ENCODE measurements at regions not wholly inside any gene's neighbourhood (a gene's known extent, or its start where the extent isn't known, plus 50 kb on each side); places are given as distances from the start of the nearest gene placed in this dataset.
A peak's percentile ranks its signal among the peaks of the same experiment; 100 is the strongest.

- TF ChIP-seq ZBTB40 (IDR thresholded peaks at IDR 0.05; ENCODE audit: borderline replicate concordance) (no peak), MEF2A (IDR thresholded peaks at IDR 0.05; ENCODE audit: insufficient read depth, low read depth, low read length) (no peak), TCF7 (IDR thresholded peaks at IDR 0.05; ENCODE audit: borderline replicate concordance) (no peak), MYB (IDR thresholded peaks at IDR 0.05; ENCODE audit: borderline replicate concordance, low read depth, low read length) (no peak), RUNX3 (IDR thresholded peaks at IDR 0.05; ENCODE audit: low read length) (peak; percentile 67), ZNF217 (IDR thresholded peaks at IDR 0.05) (no peak), RELB (IDR thresholded peaks at IDR 0.05; ENCODE audit: low read depth) (no peak), MXI1 (IDR thresholded peaks at IDR 0.05; ENCODE audit: low read depth, low read length) (no peak), MLLT1 (IDR thresholded peaks at IDR 0.05) (no peak), BCL11A (IDR thresholded peaks at IDR 0.05; ENCODE audit: low read depth, low read length) (peak; percentile 49; the same call in 1 of the 2 replicates), MTA2 (IDR thresholded peaks at IDR 0.05; ENCODE audit: low read depth) (no peak), TBL1XR1 (IDR thresholded peaks at IDR 0.05; ENCODE audit: low read depth, low read length) (peak; percentile 31; the same call in 1 of the 2 replicates), EED (IDR thresholded peaks at IDR 0.05; ENCODE audit: low read depth) (0 out of 2 replicates have a peak, but pooled peaks have one; percentile 30), BACH1 (IDR thresholded peaks at IDR 0.05; ENCODE audit: borderline replicate concordance) (no peak), RAD21 (IDR thresholded peaks at IDR 0.05; ENCODE audit: insufficient read depth, low read depth, low read length) (no peak), SREBF2 (IDR thresholded peaks at IDR 0.05; ENCODE audit: low read length) (no peak), NBN (IDR thresholded peaks at IDR 0.05) (no peak), ZNF687 (IDR thresholded peaks at IDR 0.05) (no peak), IKZF2 (IDR thresholded peaks at IDR 0.05) (peak; percentile 33 to 34; a peak in 3 of 4 replicates), HCFC1 (IDR thresholded peaks at IDR 0.05; ENCODE audit: low read length) (no peak)
Measured at GRCh38 chr11:14578541-14578956, 58.4 kb upstream of the PSMA1 start (continued).
